DMS53 treated with DMSO at 0.1 percent for 48 hours (cell line): ENCODE measurements at regions not wholly inside any gene's neighbourhood (a gene's known extent, or its start where the extent isn't known, plus 50 kb on each side); places are given as distances from the start of the nearest gene placed in this dataset.

Source experiments
- DNase-seq: peaks from one replicate; lab custom pipeline; 2025; ENCODE audit not compliant: unreplicated experiment; lab: John Stamatoyannopoulos, UW

GRCh38 chr4:160795216-160795615 lies 1368.6 kb downstream of the FSTL5 start:
- no peak for DNase-seq

- no peak for DNase-seq
Observed at GRCh38 chr4:160808174-160808573, 1355.6 kb downstream of the FSTL5 start.

DNA sequence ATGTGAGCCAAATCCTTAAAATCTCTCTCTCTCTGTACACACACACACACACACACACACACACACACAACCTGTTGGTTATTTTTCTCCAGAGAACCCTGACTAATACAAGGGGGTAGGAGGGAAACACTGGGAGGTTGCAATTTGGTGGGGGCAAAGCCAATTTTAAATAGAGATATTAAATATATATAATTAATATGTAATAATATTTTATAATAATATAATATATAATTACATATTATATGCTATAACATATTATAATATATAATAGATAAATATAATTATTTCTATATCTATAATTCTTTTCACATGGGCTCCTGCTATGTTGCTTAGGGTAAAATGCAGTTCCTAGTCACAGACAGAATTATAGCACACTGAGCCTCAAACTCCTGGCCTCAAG lies 1354.2 kb downstream of the FSTL5 start:
- DNase-seq, result no peak

GRCh38 chr4:160810424-160810823 lies 1353.4 kb downstream of the FSTL5 start:
- no peak for DNase-seq

DNA sequence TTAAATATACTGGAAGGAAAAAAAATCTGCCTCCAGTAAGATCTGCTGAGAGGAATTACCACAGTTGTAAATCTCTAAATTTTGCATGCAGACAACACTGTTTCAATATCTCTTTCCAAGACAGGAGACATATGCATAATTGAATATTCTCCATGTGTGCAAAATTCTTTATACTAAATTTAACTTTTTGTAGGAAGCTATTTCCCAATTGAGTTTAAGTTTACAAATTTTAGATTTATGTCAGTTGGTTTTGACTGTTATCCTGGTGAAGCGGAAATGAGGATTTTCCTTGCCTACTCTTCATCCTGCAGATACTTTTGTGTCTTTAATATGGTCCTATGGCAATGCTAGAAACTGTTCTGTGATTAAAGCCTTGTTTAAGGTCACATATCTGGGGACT lies 1352.9 kb downstream of the FSTL5 start:
- no peak for DNase-seq

DNA sequence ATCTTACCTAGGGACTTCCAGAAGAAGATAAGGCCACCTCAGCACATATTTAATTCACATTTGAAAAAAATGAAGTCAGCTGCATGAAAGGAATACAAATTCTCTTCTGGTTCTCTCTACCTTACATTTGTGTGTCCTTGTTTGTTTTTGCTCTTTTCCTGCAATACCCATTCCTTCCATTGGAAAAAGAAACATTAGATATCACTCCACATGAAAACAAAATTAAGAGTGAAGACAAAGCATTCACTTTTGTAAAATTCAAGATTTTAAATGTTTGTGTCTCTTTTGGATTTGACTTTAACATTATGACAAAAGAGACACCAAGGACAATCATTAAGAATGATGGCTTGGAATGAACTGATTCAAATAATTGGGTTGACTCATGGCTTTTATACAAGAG lies 1351.8 kb downstream of the FSTL5 start:
- DNase-seq, result no peak

DNA sequence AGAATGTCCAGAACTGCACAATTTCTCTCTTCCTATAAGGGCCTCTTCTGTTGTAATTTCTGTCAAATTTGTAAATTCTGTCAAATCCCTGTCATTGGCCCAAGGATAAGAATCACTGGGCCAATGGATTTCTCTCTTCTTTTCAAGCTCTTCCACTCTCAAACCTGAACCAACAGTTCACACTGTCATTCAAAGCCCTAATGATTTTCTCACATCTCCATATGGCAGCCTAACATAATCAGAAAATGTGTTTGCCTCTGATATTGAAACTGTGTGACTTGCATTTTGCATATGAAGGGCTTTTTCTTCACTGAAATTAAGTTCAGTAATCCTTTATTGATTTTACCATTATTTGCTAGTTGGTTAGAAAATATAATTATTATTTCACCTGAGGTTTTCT lies 1349.1 kb downstream of the FSTL5 start:
- DNase-seq, result no peak

DNA sequence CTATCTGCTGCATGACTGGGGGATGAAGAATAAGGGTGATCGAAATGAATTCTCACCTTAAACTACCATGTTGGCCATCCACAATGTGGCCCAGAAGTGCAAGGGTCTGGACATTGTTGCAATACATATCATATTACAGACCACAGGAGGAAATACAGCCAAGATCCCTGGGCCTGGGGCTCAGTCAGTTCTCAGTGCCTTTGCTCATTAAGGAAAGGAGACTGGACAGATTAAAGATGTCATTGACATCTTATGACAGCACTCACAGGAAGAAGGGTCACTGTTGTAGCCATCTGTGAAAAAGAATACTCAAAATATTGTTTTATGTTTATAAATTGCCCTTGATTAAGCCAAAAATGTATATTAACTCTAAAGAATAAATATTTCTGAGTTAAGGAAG lies 1345.2 kb downstream of the FSTL5 start:
- DNase-seq, result no peak

- DNase-seq, result no peak
Observed at GRCh38 chr4:160819791-160820190, 1344.0 kb downstream of the FSTL5 start.

DNA sequence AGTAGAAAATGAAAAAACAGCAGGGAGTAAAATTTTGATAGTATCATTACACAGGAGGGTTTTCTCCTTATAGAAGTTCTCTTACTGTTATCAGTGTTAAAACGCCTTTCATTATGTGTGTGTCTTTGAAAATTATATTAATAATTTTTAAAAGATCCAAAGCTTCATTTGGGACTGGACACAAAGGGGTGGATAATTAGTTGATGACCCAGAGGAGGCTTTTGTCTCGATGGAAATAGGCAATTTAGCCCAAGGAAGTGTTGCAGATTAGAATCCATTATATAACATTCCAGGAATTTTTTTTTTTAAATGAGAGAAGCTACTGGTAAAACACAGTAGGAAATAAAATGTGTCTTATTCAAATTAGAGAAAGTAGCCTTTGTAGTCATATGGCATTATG lies 1339.3 kb downstream of the FSTL5 start:
- no peak for DNase-seq

GRCh38 chr4:160825644-160826338 lies 1338.0 kb downstream of the FSTL5 start:
- DNase-seq, result peak; percentile 20

- peak; percentile 37 for DNase-seq
Observed at GRCh38 chr4:160826339-160826679, 1337.5 kb downstream of the FSTL5 start.

DNA sequence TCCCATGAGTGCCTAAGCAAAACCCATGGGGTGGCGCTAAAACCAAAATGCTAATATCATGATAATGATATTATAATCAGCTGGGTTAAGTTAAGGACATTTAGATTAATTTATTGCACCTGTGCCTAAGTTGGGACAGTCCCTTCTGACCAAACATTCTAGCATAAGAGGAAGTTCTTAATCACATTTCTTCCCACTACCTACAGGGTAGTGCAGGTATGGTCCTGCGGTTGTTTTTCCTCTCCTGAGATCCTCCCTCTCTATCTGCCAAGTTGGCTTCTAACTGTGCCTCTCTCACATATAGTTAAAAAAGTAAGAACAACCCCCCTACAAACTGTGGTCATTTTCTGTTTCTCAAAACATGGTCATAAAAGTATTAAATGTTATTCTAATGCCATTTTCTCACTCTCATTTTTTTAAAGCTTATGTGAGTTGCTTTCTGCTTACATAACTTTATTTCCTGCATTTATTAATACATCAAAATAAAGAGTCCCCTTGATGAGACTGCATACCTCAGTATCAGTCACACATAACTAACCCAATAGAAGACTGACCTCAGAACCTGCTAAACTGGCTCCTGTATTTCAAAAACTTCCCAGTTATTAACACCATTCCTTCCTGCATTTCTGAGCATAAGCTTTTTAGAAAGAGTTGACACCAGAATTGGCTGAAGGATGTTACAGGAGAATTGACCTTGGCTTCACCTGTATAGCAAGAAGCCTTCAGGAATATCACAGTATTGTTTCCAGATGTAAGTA lies 1332.5 kb downstream of the FSTL5 start:
- peak; percentile 8 for DNase-seq

GRCh38 chr4:160835789-160836188 lies 1328.0 kb downstream of the FSTL5 start:
- peak; percentile 18 for DNase-seq

- peak; percentile 51 for DNase-seq
Observed at GRCh38 chr4:160836431-160836830, 1327.4 kb downstream of the FSTL5 start.

DNA sequence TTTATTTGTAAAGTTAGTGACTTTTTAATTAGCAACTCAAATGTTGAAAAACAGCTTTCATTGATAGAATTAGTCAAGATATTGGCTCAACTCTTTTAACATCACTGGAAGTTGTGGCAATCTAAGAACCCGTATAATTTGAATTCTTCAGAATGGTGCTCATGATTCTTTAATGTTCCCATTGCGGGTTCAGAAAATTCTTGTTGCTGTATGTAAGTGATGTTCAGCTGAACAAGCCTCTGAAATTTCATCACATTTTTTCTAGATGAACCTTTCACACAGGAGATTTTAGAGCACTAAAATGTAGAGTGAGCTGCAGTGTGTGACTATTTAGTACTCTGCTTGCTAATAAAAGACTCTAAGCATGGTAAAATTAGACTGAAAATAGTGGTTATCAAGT lies 1317.7 kb downstream of the FSTL5 start:
- no peak for DNase-seq

DNA sequence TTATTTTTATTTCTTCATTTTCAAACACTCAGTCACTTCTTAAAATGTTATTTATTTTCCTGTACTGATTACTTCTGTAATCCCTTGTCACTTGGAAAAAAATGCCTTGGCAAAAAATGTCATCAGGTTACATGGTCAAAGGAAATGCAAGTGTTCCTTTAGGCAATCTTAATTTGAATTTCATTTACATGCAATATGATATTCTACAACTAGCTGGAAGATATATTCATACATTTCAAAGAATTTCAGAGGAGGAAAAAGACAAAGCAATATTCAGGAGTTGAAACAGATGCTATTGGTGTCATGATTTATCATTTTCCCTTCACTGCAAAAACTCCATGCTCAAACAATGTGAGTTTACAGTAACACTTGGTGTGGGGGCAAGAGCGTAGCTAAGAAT lies 1316.6 kb downstream of the FSTL5 start:
- no peak for DNase-seq

GRCh38 chr4:160848489-160848888 lies 1315.3 kb downstream of the FSTL5 start:
- no peak for DNase-seq

DNA sequence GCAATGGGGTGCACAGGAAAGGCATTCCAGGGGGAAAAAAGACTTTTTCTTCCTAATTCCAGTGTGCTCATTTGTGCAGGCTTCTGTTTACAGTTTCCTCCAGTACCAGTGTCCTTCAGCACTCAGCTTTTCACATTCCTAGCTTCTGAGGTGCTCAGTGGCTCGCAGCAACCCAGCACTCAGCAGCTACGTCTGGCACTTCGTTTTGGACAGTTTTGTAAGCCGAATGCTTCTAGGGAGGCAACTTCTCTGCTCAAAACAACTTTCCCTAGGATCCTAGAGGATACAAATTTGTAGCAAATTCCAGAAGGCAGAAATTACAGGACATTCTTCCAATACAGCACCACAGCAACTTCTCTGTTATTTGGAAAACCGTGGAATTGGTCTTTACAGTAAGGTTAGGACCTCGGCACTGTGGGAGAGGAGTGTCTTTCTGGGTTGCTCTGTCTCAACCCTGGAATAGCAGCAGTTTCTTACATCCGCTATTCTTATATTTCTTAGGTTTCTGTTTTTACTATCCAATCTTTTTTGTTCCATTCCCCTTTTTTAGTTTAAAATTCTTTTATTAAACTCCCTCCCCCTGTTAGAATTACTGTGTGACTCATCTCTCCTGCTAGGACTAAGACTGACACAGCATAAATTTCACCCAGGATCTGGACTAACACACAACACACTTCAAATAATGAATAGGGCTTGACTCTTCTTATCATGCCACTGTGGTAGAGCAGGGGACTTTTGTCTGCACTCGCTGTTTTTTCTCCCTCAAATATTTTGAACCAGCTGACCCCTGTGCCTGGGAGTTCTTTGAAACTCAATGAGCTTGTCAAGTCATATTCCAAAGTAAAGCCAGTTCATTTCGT lies 1314.7 kb downstream of the FSTL5 start:
- peak; percentile 27 for DNase-seq

- no peak for DNase-seq
Observed at GRCh38 chr4:160864253-160864652, 1299.5 kb downstream of the FSTL5 start.

DNA sequence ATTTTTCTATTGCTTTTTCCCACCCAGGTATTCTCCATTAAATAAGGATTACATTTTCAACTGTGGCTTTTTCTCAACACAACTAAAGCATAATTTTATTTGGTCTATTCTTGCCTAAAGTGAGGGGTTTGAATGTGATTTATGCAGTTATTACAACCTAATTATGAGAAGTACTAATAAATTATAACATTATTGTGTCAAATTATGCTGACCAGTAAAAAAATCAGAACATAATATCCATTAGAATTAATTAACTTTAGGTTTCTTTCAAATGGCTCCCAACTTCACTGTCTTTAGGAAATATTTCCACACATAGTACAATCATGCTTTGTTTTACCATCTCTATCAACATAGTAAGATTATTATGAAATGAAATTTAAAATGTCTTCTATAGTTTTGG lies 1293.9 kb downstream of the FSTL5 start:
- no peak for DNase-seq

DNA sequence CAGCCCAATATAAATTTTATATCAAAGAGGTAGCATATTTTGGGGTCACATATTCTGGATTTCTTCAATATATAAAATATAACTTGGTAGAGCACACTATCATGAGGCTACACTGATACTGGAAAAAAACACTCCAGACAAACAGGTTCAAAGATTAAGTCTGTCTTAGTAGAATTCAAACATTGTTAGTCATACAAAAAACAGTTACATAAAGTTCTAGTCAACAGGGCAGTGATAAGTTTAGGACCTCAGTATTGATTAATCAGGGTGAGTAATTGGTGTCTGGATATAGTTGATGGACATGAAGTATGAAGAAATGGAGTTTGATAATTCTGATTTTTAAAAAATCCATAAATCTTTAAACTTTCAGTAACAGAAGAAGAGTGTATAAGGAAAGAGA lies 1291.3 kb downstream of the FSTL5 start:
- no peak for DNase-seq
